ENCODE measurements at regions not wholly inside any gene's neighbourhood (a gene's known extent, or its start where the extent isn't known, plus 50 kb on each side); places are given as distances from the start of the nearest gene placed in this dataset.

- FAIRE-seq = no peak
- Histone ChIP-seq H3K9me1 (ENCODE audit: control insufficient read depth, extremely low read depth, insufficient read depth, low read length) (no peaks in the 10 kb centered on the region), H3K4me2 (ENCODE audit: control insufficient read depth, extremely low read depth, insufficient read depth, low read depth, low read length) (no peak overlapping the region), H2AFZ (ENCODE audit: control insufficient read depth, low read length) (no peak overlapping the region), H3K79me2 (ENCODE audit: control insufficient read depth, insufficient read depth, low read length) (no peaks in the 10 kb centered on the region), H3K9me3 (ENCODE audit: control insufficient read depth, low read depth, low read length) (no peaks in the 10 kb centered on the region), H3K4me3 (ENCODE audit: control insufficient read depth in 2 of 3, extremely low read depth in 1 of 3, insufficient read depth in 2 of 3, low read depth in 1 of 3, low read length in 3 of 3) (no peak overlapping the region), H3K27me3 (ENCODE audit: control insufficient read depth, extremely low read depth, insufficient read depth, low read length) (no peaks in the 10 kb centered on the region), H3K4me1 (ENCODE audit: control insufficient read depth, extremely low read depth, insufficient read depth, low read length) (no peaks in the 10 kb centered on the region), H3K36me3 (ENCODE audit: control insufficient read depth in 2 of 2, extremely low read depth in 1 of 2, insufficient read depth in 2 of 2, low read length in 2 of 2) (no peaks in the 10 kb centered on the region), H4K20me1 (ENCODE audit: control insufficient read depth, extremely low read depth, insufficient read depth, low read length) (no peaks in the 10 kb centered on the region), H3K27ac (ENCODE audit: control insufficient read depth, insufficient read depth, low read length) (no peak overlapping the region), H3K9ac (ENCODE audit: control insufficient read depth, extremely low read depth, insufficient read depth, low read length) (no peak overlapping the region)
- TF ChIP-seq EZH2 (IDR thresholded peaks at IDR 0.05; ENCODE audit: low read length) = no peak
- no peak for DNase-seq (ENCODE audit: low read depth, low spot score)
- dilution Hi-C loops (cut with MboI; ENCODE audit: extremely low pct_ligation_motif_present, low sequenced_read_pairs) = no loop called here
Measured at GRCh38 chr14:28196878-28197277, 569.7 kb upstream of the FOXG1 start.

GRCh38 chr14:28220391-28220790, 546.2 kb upstream of the FOXG1 start:
- Histone ChIP-seq H3K4me2 (ENCODE audit: control insufficient read depth, extremely low read depth, insufficient read depth, low read depth, low read length) (no peak overlapping the region), H3K27me3 (ENCODE audit: control insufficient read depth, extremely low read depth, insufficient read depth, low read length) (no peaks in the 10 kb centered on the region), H3K9me1 (ENCODE audit: control insufficient read depth, extremely low read depth, insufficient read depth, low read length) (no peaks in the 10 kb centered on the region), H3K4me3 (ENCODE audit: control insufficient read depth in 2 of 3, extremely low read depth in 1 of 3, insufficient read depth in 2 of 3, low read depth in 1 of 3, low read length in 3 of 3) (no peak overlapping the region), H3K4me1 (ENCODE audit: control insufficient read depth, extremely low read depth, insufficient read depth, low read length) (no peaks in the 10 kb centered on the region), H3K36me3 (ENCODE audit: control insufficient read depth in 2 of 2, extremely low read depth in 1 of 2, insufficient read depth in 2 of 2, low read length in 2 of 2) (no peaks in the 10 kb centered on the region), H3K9me3 (ENCODE audit: control insufficient read depth, low read depth, low read length) (peaks cover 4% of the 10 kb centered on the region), H3K27ac (ENCODE audit: control insufficient read depth, insufficient read depth, low read length) (no peak overlapping the region), H4K20me1 (ENCODE audit: control insufficient read depth, extremely low read depth, insufficient read depth, low read length) (no peaks in the 10 kb centered on the region), H2AFZ (ENCODE audit: control insufficient read depth, low read length) (no peak overlapping the region), H3K9ac (ENCODE audit: control insufficient read depth, extremely low read depth, insufficient read depth, low read length) (no peak overlapping the region), H3K79me2 (ENCODE audit: control insufficient read depth, insufficient read depth, low read length) (no peaks in the 10 kb centered on the region)
- DNase-seq (ENCODE audit: low read depth, low spot score) = no peak
- no peak for TF ChIP-seq CTCF (optimal IDR thresholded peaks at IDR 0.05 in 1 of 3, IDR thresholded peaks at IDR 0.05 in 1 of 3, conservative IDR thresholded peaks at IDR 0.05 in 1 of 3; ENCODE audit: extremely low read depth in 1 of 3, insufficient read depth in 2 of 3, low read length in 3 of 3)
- no peak for TF ChIP-seq EZH2 (IDR thresholded peaks at IDR 0.05; ENCODE audit: low read length)
- dilution Hi-C loops (cut with MboI; ENCODE audit: extremely low pct_ligation_motif_present, low sequenced_read_pairs) = no loop called here
- FAIRE-seq = no peak

- H3K9ac ChIP-seq (ENCODE audit: control insufficient read depth, extremely low read depth, insufficient read depth, low read length) = no peak overlapping the region
Measured at GRCh38 chr14:28240909-28241308, 525.7 kb upstream of the FOXG1 start.

More at GRCh38 chr14:28240909-28241308, 525.7 kb upstream of the FOXG1 start:
- H3K4me2 ChIP-seq (ENCODE audit: control insufficient read depth, extremely low read depth, insufficient read depth, low read depth, low read length) = no peak overlapping the region
- H3K79me2 ChIP-seq (ENCODE audit: control insufficient read depth, insufficient read depth, low read length) = no peaks in the 10 kb centered on the region
- no peaks in the 10 kb centered on the region for H3K36me3 ChIP-seq (ENCODE audit: control insufficient read depth in 2 of 2, extremely low read depth in 1 of 2, insufficient read depth in 2 of 2, low read length in 2 of 2)
- no peak overlapping the region for H2AFZ ChIP-seq (ENCODE audit: control insufficient read depth, low read length)
- H3K27me3 ChIP-seq (ENCODE audit: control insufficient read depth, extremely low read depth, insufficient read depth, low read length) = no peaks in the 10 kb centered on the region
- H3K4me3 ChIP-seq (ENCODE audit: control insufficient read depth in 2 of 3, extremely low read depth in 1 of 3, insufficient read depth in 2 of 3, low read depth in 1 of 3, low read length in 3 of 3) = no peak overlapping the region
- TF ChIP-seq EZH2 (IDR thresholded peaks at IDR 0.05; ENCODE audit: low read length) = no peak
- no peak for TF ChIP-seq CTCF (optimal IDR thresholded peaks at IDR 0.05 in 1 of 3, IDR thresholded peaks at IDR 0.05 in 1 of 3, conservative IDR thresholded peaks at IDR 0.05 in 1 of 3; ENCODE audit: extremely low read depth in 1 of 3, insufficient read depth in 2 of 3, low read length in 3 of 3)
- H4K20me1 ChIP-seq (ENCODE audit: control insufficient read depth, extremely low read depth, insufficient read depth, low read length) = no peaks in the 10 kb centered on the region
- dilution Hi-C loops (cut with MboI; ENCODE audit: extremely low pct_ligation_motif_present, low sequenced_read_pairs) = no loop called here
- DNase-seq (ENCODE audit: low read depth, low spot score) = no peak
- no peaks in the 10 kb centered on the region for H3K4me1 ChIP-seq (ENCODE audit: control insufficient read depth, extremely low read depth, insufficient read depth, low read length)
- no peaks in the 10 kb centered on the region for H3K9me3 ChIP-seq (ENCODE audit: control insufficient read depth, low read depth, low read length)
- H3K27ac ChIP-seq (ENCODE audit: control insufficient read depth, insufficient read depth, low read length) = no peak overlapping the region
- no peaks in the 10 kb centered on the region for H3K9me1 ChIP-seq (ENCODE audit: control insufficient read depth, extremely low read depth, insufficient read depth, low read length)
- no peak for FAIRE-seq

Measured in keratinocyte (primary cell).